Keratinocyte (primary cell): ENCODE measurements at regions not wholly inside any gene's neighbourhood (a gene's known extent, or its start where the extent isn't known, plus 50 kb on each side); places are given as distances from the start of the nearest gene placed in this dataset.

Source experiments
- DNase-seq: peaks from one replicate; pipeline ENCODE4 v3.0.0-alpha.2; 2011; ENCODE audit warnings: low read depth, missing footprints, low spot score
- FAIRE-seq: peaks from 2 replicates; lab custom pipeline; 2011; peaks lifted over from hg19 to GRCh38; lab: Jason Lieb, UNC
- H2AFZ ChIP-seq: 2 replicates; pipeline ENCODE4 v1.6.0; 2012; ENCODE audit warnings: low read length, control low read depth, inconsistent platforms; ENCODE audit not compliant: control insufficient read depth
- H3K27ac ChIP-seq: 2 replicates; pipeline ENCODE4 v1.5.1; 2011; ENCODE audit warnings: low read length; ENCODE audit not compliant: control insufficient read depth, insufficient read depth
- H3K27me3 ChIP-seq: 3 replicates; pipeline ENCODE4 v1.6.0; 2011; ENCODE audit warnings: low read length; ENCODE audit not compliant: control insufficient read depth, insufficient read depth; ENCODE audit errors: extremely low read depth
- H3K36me3 ChIP-seq, 2 experiments: 2 replicates in 1 of 2; 3 replicates in 1 of 2; pipeline ENCODE4 v1.5.1; 2011; ENCODE audit warnings: low read length in 2 of 2, mild to moderate bottlenecking in 1 of 2; ENCODE audit not compliant: control insufficient read depth in 2 of 2, insufficient read depth in 2 of 2; ENCODE audit errors: extremely low read depth in 1 of 2
- H3K4me1 ChIP-seq: 3 replicates; pipeline ENCODE4 v1.5.1; 2011; ENCODE audit warnings: low read length; ENCODE audit not compliant: control insufficient read depth, insufficient read depth; ENCODE audit errors: extremely low read depth
- H3K4me2 ChIP-seq: 3 replicates; pipeline ENCODE4 v1.6.0; 2011; ENCODE audit warnings: low read depth, low read length; ENCODE audit not compliant: control insufficient read depth, insufficient read depth; ENCODE audit errors: extremely low read depth
- H3K4me3 ChIP-seq, 3 experiments: fragments of 200-600 bp in 1 of 3; sonication (generic) in 1 of 3; 2 replicates in 2 of 3; 3 replicates in 1 of 3; pipeline ENCODE4 v1.5.1; 2011 to 2016; ENCODE audit warnings: low read length in 3 of 3, mild to moderate bottlenecking in 3 of 3, control low read depth in 2 of 3, inconsistent platforms in 1 of 3, low read depth in 1 of 3, mixed read lengths in 1 of 3, mixed run types in 1 of 3, moderate library complexity in 1 of 3; ENCODE audit not compliant: control insufficient read depth in 2 of 3, insufficient read depth in 2 of 3; ENCODE audit errors: extremely low read depth in 1 of 3
- H3K79me2 ChIP-seq: 2 replicates; pipeline ENCODE4 v1.6.0; 2012; ENCODE audit warnings: low read length; ENCODE audit not compliant: control insufficient read depth, insufficient read depth
- H3K9ac ChIP-seq: 3 replicates; pipeline ENCODE4 v1.6.0; 2011; ENCODE audit warnings: low read length; ENCODE audit not compliant: control insufficient read depth, insufficient read depth; ENCODE audit errors: extremely low read depth
- H3K9me1 ChIP-seq: 3 replicates; pipeline ENCODE4 v1.6.0; 2011; ENCODE audit warnings: low read length; ENCODE audit not compliant: control insufficient read depth, insufficient read depth; ENCODE audit errors: extremely low read depth
- H3K9me3 ChIP-seq: 2 replicates; pipeline ENCODE4 v1.5.1; 2012; ENCODE audit warnings: low read depth, low read length; ENCODE audit not compliant: control insufficient read depth
- H4K20me1 ChIP-seq: 3 replicates; pipeline ENCODE4 v1.6.0; 2011; ENCODE audit warnings: low read length; ENCODE audit not compliant: control insufficient read depth, insufficient read depth; ENCODE audit errors: extremely low read depth
- CTCF ChIP-seq, 3 experiments: IDR thresholded peaks in 1 of 3; conservative IDR thresholded peaks in 1 of 3; optimal IDR thresholded peaks in 1 of 3; 2 replicates in 2 of 3; 3 replicates in 1 of 3; pipeline versions ENCODE3 to v1.5.1; 2011; ENCODE audit warnings: low read length in 3 of 3, mild to moderate bottlenecking in 3 of 3, moderate library complexity in 2 of 3, control low read depth in 1 of 3, inconsistent platforms in 1 of 3; ENCODE audit not compliant: insufficient read depth in 2 of 3; ENCODE audit errors: extremely low read depth in 1 of 3
- EZH2 ChIP-seq: IDR thresholded peaks from one replicate; pipeline ENCODE4 v1.6.1; 2012; ENCODE audit warnings: inconsistent platforms, mild to moderate bottlenecking, low read length, moderate library complexity
- dilution Hi-C: fragments of 300-500 bp; cut with MboI; formaldehyde crosslinking; loops from one replicate; pipeline ENCODE4 v1.7.0; 2020; ENCODE audit warnings: low sequenced_read_pairs; ENCODE audit not compliant: extremely low pct_ligation_motif_present

DNA sequence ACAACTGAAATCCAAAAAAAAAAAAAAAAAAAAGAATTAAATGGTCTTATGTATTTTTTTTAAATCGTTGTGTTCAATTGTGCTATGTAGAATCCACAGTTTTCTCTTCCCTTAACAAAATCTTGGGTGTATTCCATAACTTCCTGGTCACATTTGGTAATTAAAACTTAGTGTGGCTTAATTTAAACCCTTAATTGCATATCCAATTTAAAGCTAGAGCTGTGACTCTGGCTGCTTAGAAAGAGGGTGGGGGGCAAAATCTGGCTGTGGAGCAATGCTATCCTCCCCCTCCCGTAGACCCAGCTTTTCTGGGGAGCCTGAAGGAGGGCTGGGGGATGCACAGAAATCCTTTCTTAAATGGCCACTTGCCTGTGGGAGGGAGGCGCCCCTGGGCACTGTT lies 695.1 kb downstream of the INHBA start:
- no peaks in the 10 kb centered on the region for H3K27me3 ChIP-seq
- dilution Hi-C loops = no loop called here
- no peaks in the 10 kb centered on the region for H4K20me1 ChIP-seq
- TF ChIP-seq CTCF (optimal IDR thresholded peaks at IDR 0.05 in 1 of 3, IDR thresholded peaks at IDR 0.05 in 1 of 3, conservative IDR thresholded peaks at IDR 0.05 in 1 of 3; ENCODE audit: extremely low read depth in 1 of 3, insufficient read depth in 2 of 3, low read length in 3 of 3) = no peak
- TF ChIP-seq EZH2 = no peak
- H3K4me2 ChIP-seq = no peak overlapping the region
- H3K4me3 ChIP-seq = no peak overlapping the region
- FAIRE-seq (no peak), DNase-seq (no peak)
- H3K4me1 ChIP-seq = peaks cover 35% of the 10 kb centered on the region
- H3K79me2 ChIP-seq = no peaks in the 10 kb centered on the region
- peak overlapping the region; percentile 96 for H3K27ac ChIP-seq
- H3K9me3 ChIP-seq = no peaks in the 10 kb centered on the region
- no peaks in the 10 kb centered on the region for H3K36me3 ChIP-seq
- no peaks in the 10 kb centered on the region for H3K9me1 ChIP-seq
- no peak overlapping the region for H2AFZ ChIP-seq
- H3K9ac ChIP-seq = no peak overlapping the region

DNA sequence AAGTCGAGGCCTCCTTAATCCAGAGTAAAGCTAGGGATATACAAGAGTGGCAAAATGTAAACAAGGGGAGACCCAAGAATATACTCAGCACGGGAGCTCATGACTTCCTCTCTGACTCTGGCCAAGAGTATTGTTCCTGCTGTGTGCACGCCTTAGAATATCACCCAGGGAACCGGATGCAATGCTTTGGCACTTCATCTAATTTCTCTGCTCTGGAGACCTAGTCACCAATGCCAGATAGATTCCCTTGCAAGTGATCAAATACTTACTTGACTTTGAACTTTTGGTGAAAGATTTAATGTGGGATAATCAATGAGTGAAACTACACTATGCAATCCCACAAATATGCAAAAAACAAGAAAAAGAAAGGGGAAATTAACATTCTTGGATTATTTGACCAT lies 695.5 kb downstream of the INHBA start:
- H3K36me3 ChIP-seq = no peaks in the 10 kb centered on the region
- H3K9me1 ChIP-seq = no peaks in the 10 kb centered on the region
- no peak overlapping the region for H3K4me2 ChIP-seq
- peak overlapping the region; percentile 65 for H2AFZ ChIP-seq
- H3K27me3 ChIP-seq = no peaks in the 10 kb centered on the region
- TF ChIP-seq CTCF (optimal IDR thresholded peaks at IDR 0.05 in 1 of 3, IDR thresholded peaks at IDR 0.05 in 1 of 3, conservative IDR thresholded peaks at IDR 0.05 in 1 of 3; ENCODE audit: extremely low read depth in 1 of 3, insufficient read depth in 2 of 3, low read length in 3 of 3) (no peak), EZH2 (no peak)
- no peak for DNase-seq
- no peak overlapping the region for H3K4me3 ChIP-seq
- H3K4me1 ChIP-seq = peaks cover 38% of the 10 kb centered on the region
- H3K9ac ChIP-seq = peak overlapping the region; percentile 36
- peak overlapping the region; percentile 96 for H3K27ac ChIP-seq
- H3K79me2 ChIP-seq = no peaks in the 10 kb centered on the region
- FAIRE-seq = peak; percentile 68
- no peaks in the 10 kb centered on the region for H3K9me3 ChIP-seq
- no peaks in the 10 kb centered on the region for H4K20me1 ChIP-seq
- dilution Hi-C loops = no loop called here
